NT2/D1 (cell line): ENCODE measurements at regions not wholly inside any gene's neighbourhood (a gene's known extent, or its start where the extent isn't known, plus 50 kb on each side); places are given as distances from the start of the nearest gene placed in this dataset.

ENCODE experiments used
- SUZ12 ChIP-seq: IDR thresholded peaks from 2 replicates; pipeline ENCODE4 v1.6.1; 2011; ENCODE audit not compliant: insufficient read length, insufficient read depth; ENCODE audit errors: extremely low read depth
- YY1 ChIP-seq: IDR thresholded peaks from 2 replicates; pipeline ENCODE4 v1.6.1; 2011; ENCODE audit not compliant: insufficient read length, insufficient read depth
- ZNF274 ChIP-seq: IDR thresholded peaks from 2 replicates; pipeline ENCODE4 v1.6.1; 2011; ENCODE audit warnings: mild to moderate bottlenecking, low read depth, low read length

- TF ChIP-seq ZNF274 (no peak), YY1 (no peak), SUZ12 (no peak)
Measured at GRCh38 chrX:69076088-69076487, 89.2 kb downstream of the PJA1 start.
